Frontal cortex (tissue), 3 donors: ENCODE measurements at regions not wholly inside any gene's neighbourhood (a gene's known extent, or its start where the extent isn't known, plus 50 kb on each side); places are given as distances from the start of the nearest gene placed in this dataset.
"Not testable (repeated sequence)": the region's sequence is repeated elsewhere in the genome, so short reads cannot be mapped to it uniquely, and the experiment has no call there.

Experiments used
- DNase-seq, 2 donors: peaks; one replicate each; pipeline ENCODE4 v3.0.0; 2012; ENCODE audit warnings: low spot score in 2 of 2
- FAIRE-seq: peaks from 2 replicates; lab custom pipeline; 2012; peaks lifted over from hg19 to GRCh38; lab: Jason Lieb, UNC
- donor health status: control.
- donor health status: control.
- donor health status: control.

DNA sequence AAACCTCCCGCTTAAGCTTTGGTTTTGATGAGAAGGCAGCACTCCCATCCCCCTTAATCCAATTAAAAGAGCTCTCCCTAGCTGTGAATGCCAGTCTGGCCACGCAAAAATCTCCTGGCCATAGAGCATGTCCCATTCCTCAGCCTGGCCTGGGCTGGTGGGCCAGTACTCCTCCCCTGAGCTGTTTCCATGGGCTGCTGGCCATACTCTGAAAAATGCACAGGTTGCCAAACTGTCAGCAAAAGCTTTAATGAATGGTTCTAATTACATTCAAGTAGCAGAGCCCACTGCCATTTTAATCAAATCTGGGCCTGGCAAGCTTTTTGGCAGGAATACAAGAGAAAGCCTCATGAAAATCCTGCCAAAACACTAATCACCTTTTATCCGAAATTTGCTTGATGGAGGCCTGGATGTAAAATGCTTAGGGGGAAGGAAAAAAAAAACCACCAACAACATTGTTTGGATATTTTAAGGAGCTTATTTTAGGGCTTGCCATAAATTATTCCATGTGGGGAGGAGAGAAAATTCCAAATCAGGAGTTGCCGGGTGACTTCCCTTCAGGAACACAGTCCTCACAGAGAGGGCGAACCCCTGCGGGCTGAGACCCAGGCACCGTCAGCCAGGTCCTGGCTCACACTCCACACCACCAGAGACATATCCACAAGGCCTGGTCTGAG, 243.3 kb downstream of the SEC61B start:
- FAIRE-seq (no peak), DNase-seq (no peak)

DNA sequence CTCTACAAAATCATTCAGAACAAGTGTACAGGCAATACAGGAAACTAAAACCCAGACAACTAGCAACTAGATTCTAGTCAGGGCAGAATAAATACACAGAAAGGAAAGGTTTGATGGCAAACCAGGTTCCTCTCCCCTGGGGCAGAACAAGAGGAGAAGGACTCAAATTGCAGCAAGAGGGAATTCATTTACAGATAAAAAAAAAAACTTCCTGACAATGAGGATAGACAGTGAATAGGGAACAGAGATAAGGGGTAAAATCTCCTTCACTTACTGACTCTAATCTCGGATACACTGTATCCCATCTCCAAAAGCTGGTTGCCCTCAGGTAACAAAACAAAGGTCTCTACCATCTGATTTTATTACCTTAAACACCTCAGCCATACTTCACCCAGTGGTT, 244.0 kb downstream of the SEC61B start:
- FAIRE-seq (no peak), DNase-seq (no peak)

DNA sequence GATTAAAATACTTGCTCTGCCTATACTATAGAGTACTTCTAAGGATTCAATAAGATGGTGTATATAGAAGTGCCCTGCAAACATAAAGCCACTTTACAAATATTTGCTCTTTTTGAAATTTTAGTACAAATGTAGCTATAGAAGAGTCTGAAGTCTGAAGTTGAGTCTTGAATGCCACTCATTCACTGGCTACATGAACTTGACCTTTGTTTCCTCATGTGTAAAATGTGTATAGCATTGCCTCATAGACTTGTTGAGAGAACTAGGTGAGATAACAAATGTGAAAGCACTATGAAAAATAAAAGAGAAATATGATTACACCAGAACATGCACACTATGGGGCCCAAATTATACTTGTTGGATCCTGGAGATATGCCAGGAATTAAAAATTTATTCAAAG, 244.7 kb downstream of the SEC61B start:
- no peak for FAIRE-seq
- no peak for DNase-seq

GRCh38 chr9:99471033-99471432, 249.0 kb downstream of the SEC61B start:
- FAIRE-seq (no peak), DNase-seq (no peak)

- no peak for FAIRE-seq
- no peak for DNase-seq
Measured at GRCh38 chr9:99472240-99472915, 250.3 kb downstream of the SEC61B start.

GRCh38 chr9:99472916-99473245, 250.8 kb downstream of the SEC61B start:
- DNase-seq (no peak), FAIRE-seq (no peak)

DNA sequence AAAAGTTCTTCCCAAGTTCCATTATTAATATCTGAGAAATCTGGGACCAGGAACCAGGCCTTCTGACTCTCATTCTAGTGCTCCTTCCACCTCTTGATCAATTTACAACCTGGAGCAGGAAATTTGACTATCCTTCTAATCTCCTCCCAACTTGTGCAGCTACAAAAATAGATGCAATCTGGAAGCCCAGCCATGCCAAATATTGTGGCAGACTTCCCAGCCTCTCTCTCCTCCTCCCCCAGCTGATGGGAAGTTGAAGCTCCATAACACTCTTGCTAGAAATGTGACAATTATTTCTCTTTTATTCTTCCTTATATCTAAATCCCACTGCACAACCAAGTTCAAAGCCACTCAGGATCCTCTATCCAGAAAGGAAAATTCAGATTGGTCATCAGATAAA, 252.1 kb downstream of the SEC61B start:
- DNase-seq (no peak), FAIRE-seq (no peak)

DNA sequence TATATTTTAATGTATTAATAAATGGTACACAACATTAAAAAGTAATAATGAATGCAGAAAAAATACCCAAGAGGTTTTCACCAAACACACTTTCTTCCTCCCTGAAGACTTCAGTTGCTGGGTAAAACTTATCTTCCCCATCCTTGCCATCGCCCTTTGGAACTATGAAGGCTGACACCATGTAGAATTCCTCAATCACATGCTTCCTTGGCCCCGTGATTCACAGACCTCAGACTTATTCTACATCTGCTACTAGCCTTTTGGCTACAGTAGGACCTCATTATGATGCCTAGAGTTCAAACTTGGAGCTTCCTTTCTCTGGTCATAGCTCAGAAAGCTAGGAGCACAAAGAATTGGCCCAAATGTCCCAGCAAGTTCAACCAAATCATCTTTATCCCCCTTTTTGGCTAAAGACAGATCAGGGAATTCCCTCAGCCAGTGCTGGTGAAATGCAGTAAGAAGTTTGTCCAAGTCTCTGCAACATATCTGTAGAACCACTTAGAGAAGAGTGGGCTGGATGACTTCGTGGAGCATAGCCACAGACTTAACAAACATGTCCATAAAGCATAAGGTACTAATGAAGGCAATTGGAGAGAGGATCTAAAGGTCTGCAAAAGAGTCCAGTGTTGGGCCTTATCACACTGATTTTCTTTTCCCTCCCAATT, 253.5 kb downstream of the SEC61B start:
- no peak for DNase-seq
- no peak for FAIRE-seq

DNA sequence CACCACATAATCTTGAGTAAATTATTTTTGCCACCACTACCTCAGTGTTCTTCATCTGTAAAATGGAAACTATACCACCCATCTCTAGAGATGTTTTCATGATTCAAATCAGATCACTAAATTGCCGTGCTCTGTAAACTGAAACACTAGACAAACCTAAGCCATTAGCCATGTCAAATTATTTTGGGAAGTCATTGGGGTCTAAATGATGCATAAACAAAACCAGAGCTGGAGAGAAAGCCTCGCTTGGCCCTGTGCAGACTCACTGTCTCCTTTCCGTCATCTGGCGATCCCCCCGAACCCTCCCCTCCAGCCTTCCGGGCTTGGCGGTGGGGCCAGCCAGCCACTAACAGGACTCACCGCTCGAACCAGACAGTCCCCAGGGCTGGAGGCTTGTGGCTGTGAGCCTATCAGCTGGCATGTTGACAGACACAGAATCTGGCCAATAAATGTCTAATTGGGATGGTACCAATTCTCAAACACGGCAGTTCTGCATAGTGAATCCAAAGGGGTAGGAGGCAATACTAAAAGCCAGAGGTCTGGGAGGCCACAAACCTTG, 256.5 kb downstream of the SEC61B start:
- no peak for FAIRE-seq

DNA sequence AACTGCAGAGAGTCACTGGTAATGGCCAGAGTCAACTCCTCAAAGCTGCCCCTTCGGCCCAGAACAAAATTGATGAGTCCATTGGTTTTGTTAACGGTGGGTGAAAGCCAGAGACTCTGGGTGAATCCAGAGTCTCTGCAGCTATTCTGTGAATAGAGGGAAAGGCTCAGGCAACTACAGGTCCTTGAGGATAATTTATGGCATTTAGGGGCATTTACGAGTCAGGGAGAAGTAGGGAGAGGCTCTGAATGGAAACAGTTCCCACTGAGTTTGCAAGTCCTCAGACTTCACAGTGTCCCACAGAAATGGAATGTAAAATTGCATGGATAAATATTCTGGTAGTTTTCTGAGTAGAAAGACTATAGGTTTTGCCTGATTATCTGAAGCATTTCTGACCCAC, 257.8 kb downstream of the SEC61B start:
- no peak for FAIRE-seq
- DNase-seq: no peak

More for the DNA sequence above, 256.5 kb downstream of the SEC61B start:
- no peak for DNase-seq

- no peak for FAIRE-seq
Measured at GRCh38 chr9:99485459-99485858, 263.4 kb downstream of the SEC61B start.

DNA sequence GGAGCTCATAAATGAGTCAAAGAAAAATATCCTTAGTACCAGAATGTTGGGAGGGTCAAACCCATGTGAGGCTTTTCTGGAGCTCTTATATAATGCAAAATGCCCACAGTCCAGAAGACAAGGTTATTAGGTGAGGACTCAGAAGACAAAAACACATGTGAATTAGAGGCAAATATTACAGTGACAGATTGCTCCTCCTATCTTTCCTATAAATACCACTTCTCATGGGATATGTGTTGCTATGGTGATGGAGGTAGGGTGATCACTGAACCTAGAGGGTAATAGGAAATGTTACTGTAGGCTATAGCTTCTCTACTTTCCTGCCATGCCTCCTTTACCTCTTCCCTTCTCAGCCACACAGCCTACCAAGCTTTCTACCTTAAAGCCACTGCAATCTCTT, 264.6 kb downstream of the SEC61B start:
- DNase-seq (no peak), FAIRE-seq (no peak)

More at GRCh38 chr9:99485459-99485858, 263.4 kb downstream of the SEC61B start:
- DNase-seq: no peak

- DNase-seq (no peak), FAIRE-seq (no peak)
Measured at GRCh38 chr9:99488131-99489059, 266.3 kb downstream of the SEC61B start.

DNA sequence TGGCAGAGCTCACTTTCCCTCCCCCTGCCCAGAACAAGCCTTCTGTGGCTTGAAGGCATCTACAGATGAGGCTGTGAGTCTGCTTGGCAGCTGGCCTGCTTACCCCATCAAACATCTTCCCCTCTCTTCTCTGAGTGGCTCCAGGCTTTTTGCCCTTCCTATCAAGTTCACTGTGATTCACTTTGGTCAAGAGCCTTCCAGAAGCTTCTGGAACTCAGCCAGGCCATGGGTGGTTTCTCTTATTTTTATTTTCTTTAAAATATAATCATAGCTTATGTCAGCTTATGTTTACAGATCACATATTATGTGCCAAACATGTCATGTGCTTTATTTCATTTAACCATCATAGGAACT, 267.0 kb downstream of the SEC61B start:
- FAIRE-seq (no peak), DNase-seq (no peak)

GRCh38 chr9:99490729-99491128, 268.6 kb downstream of the SEC61B start:
- FAIRE-seq (no peak), DNase-seq (no peak)

DNA sequence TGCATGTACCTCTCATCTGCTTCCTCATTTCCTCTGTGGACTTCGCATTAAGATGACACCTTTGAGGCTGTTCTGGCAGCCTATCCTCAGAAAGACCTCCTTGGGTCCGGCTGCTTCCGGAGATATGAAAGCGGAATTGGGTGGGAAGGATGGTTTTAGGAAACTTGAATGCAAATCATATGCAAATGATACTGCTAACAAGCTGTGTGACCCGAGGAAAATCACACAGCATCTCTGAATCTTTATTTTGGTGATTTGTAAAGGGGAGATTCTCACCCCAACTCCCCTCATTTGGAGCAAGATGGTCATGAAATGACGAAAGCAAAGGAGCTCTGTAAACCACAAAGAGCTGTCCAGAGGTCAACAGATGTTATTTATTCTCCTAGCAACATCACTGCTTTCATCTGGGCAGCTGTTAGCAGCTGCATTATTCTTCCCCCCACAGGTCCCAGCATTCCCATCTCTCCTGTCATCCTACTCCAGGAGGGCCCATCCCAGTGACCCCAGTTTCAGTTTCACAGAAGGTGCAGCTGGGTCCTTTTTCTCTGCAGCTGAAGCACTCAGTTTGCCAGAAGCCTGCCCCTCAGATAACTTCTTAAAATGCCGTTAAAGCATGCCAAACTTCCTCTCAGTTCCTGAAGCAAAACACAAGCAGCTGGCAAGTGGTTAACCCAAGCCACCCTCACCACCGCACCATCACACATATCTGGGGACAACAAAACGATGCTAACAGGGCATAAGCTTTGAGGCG, 269.5 kb downstream of the SEC61B start:
- FAIRE-seq: no peak
- no peak for DNase-seq

GRCh38 chr9:99497641-99498040, 275.6 kb downstream of the SEC61B start:
- DNase-seq (no peak), FAIRE-seq (no peak)

DNA sequence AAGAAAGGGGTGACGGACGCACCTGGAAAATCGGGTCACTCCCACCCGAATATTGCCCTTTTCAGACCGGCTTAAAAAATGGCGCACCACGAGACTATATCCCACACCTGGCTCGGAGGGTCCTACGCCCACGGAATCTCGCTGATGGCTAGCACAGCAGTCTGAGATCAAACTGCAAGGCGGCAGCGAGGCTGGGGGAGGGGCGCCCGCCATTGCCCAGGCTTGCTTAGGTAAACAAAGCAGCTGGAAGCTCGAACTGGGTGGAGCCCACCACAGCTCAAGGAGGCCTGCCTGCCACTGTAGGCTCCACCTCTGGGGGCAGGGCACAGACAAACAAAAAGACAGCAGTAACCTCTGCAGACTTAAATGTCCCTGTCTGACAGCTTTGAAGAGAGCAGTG, 276.9 kb downstream of the SEC61B start:
- not testable (repeated sequence) for DNase-seq, FAIRE-seq

- DNase-seq: no peak
- FAIRE-seq: no peak
Measured at GRCh38 chr9:99505936-99506335, 283.9 kb downstream of the SEC61B start.
